Uterus (tissue), 3 donors: ENCODE measurements at regions not wholly inside any gene's neighbourhood (a gene's known extent, or its start where the extent isn't known, plus 50 kb on each side); places are given as distances from the start of the nearest gene placed in this dataset.
"Not testable (repeated sequence)": the region's sequence is repeated elsewhere in the genome, so short reads cannot be mapped to it uniquely, and the experiment has no call there.

Source experiments
- DNase-seq, 2 donors: peaks; one replicate each; pipeline ENCODE4 v3.0.0-alpha.2; 2019 to 2020
- H3K27ac ChIP-seq, 2 donors: fragments of 200-600 bp; sonication (generic); 1 replicate in 1 of 2; 2 replicates in 1 of 2; pipeline ENCODE4 v1.5.1; 2016 to 2018
- H3K27me3 ChIP-seq, 2 donors: fragments of 200-600 bp; sonication (generic); one replicate each; pipeline ENCODE4 v1.5.1; 2018 to 2019; ENCODE audit warnings: control low read depth in 1 of 2
- H3K36me3 ChIP-seq, 2 donors: fragments of 200-600 bp; sonication (generic); one replicate each; pipeline ENCODE4 v1.5.1; 2019; ENCODE audit warnings: control low read depth in 1 of 2
- H3K4me1 ChIP-seq, 2 donors: fragments of 200-600 bp; sonication (generic); one replicate each; pipeline ENCODE4 v1.5.1; 2018 to 2019; ENCODE audit warnings: control low read depth in 1 of 2
- H3K4me3 ChIP-seq, 2 donors: fragments of 200-600 bp; sonication (generic); 1 replicate in 1 of 2; 2 replicates in 1 of 2; pipeline ENCODE4 v1.5.1; 2018 to 2019; ENCODE audit warnings: mild to moderate bottlenecking in 1 of 2
- H3K9me3 ChIP-seq, 2 donors: fragments of 200-600 bp; sonication (generic); one replicate each; pipeline ENCODE4 v1.5.1; 2019; ENCODE audit warnings: control low read depth in 1 of 2
- CTCF ChIP-seq, 4 experiments: fragments of 200-600 bp in 2 of 4; fragments of 450-650 bp in 2 of 4; sonication (generic) in 2 of 4; IDR thresholded peaks; one replicate each; pipeline ENCODE4 v1.5.1; 2016 to 2019; ENCODE audit warnings: antibody characterized with exemption in 4 of 4, mild to moderate bottlenecking in 2 of 4, moderate library complexity in 1 of 4
- POLR2A ChIP-seq, 2 donors: fragments of 450-650 bp; IDR thresholded peaks; one replicate each; pipeline ENCODE4 v1.6.1; 2016; ENCODE audit warnings: antibody characterized with exemption in 2 of 2, mild to moderate bottlenecking in 1 of 2, moderate library complexity in 1 of 2
- intact Hi-C: fragments of 100-400 bp; cut with DNase I; formaldehyde crosslinking; loops from one replicate; pipeline ENCODE4 v1.15.1; 2023; ENCODE audit warnings: low total_unique reads
- donor health status: DM: yes; HTN: yes; CAD: no.

- H3K27me3 ChIP-seq, result no peaks in the 10 kb centered on the region
- no peak overlapping the region for H3K4me3 ChIP-seq
- DNase-seq, result peak; percentile 37 to 58
- H3K4me1 ChIP-seq, result no peaks in the 10 kb centered on the region
- no peak for TF ChIP-seq POLR2A (IDR thresholded peaks at IDR 0.05)
- no peak for TF ChIP-seq CTCF (IDR thresholded peaks at IDR 0.05)
- H3K36me3 ChIP-seq, result no peaks in the 10 kb centered on the region
- peaks cover 0 to 5% of the 10 kb centered on the region in 2 donors for H3K9me3 ChIP-seq
- peak overlapping the region; percentile 38 to 56 for H3K27ac ChIP-seq
- intact Hi-C loops, result no loop called here
Measured at GRCh38 chr6:19399406-19399805, 437.8 kb upstream of the ID4 start.

- H3K27me3 ChIP-seq, intact Hi-C loops, H3K36me3 ChIP-seq, DNase-seq, H3K4me1 ChIP-seq, H3K27ac ChIP-seq, H3K4me3 ChIP-seq: not testable (repeated sequence)
- H3K9me3 ChIP-seq, result peaks cover 0 to 11% of the 10 kb centered on the region in 2 donors
Measured at GRCh38 chr6:19404884-19405283, 432.3 kb upstream of the ID4 start.

- Histone ChIP-seq H3K4me1 (no peaks in the 10 kb centered on the region), H3K9me3 (peaks cover 0 to 11% of the 10 kb centered on the region in 2 donors), H3K4me3 (no peak overlapping the region), H3K27ac (no peak overlapping the region), H3K27me3 (no peaks in the 10 kb centered on the region), H3K36me3 (no peaks in the 10 kb centered on the region)
- TF ChIP-seq POLR2A (IDR thresholded peaks at IDR 0.05), result no peak
- no peak for TF ChIP-seq CTCF (IDR thresholded peaks at IDR 0.05)
- DNase-seq, result no peak
- intact Hi-C loops, result no loop called here
Measured at GRCh38 chr6:19408331-19408730, 428.8 kb upstream of the ID4 start.

GRCh38 chr6:19410481-19410880, 426.7 kb upstream of the ID4 start:
- Histone ChIP-seq H3K27me3 (no peaks in the 10 kb centered on the region), H3K4me3 (no peak overlapping the region), H3K36me3 (no peaks in the 10 kb centered on the region), H3K4me1 (no peaks in the 10 kb centered on the region), H3K27ac (peak overlapping the region in 1 of 2 donors; percentile 27), H3K9me3 (no peaks in the 10 kb centered on the region)
- intact Hi-C loops, result no loop called here
- TF ChIP-seq POLR2A (IDR thresholded peaks at IDR 0.05) (no peak), CTCF (IDR thresholded peaks at IDR 0.05) (no peak)
- peak in 1 of 2 donors; percentile 19 for DNase-seq

GRCh38 chr6:19413323-19413722, 423.8 kb upstream of the ID4 start:
- no peak for DNase-seq
- intact Hi-C loops, result no loop called here
- Histone ChIP-seq H3K9me3 (peaks cover 0 to 2% of the 10 kb centered on the region in 2 donors), H3K4me1 (no peaks in the 10 kb centered on the region), H3K36me3 (no peaks in the 10 kb centered on the region), H3K27me3 (no peaks in the 10 kb centered on the region), H3K27ac (no peak overlapping the region), H3K4me3 (no peak overlapping the region)
- TF ChIP-seq CTCF (IDR thresholded peaks at IDR 0.05) (no peak), POLR2A (IDR thresholded peaks at IDR 0.05) (no peak)
